Adrenal gland (tissue), 9 donors: ENCODE measurements at regions not wholly inside any gene's neighbourhood (a gene's known extent, or its start where the extent isn't known, plus 50 kb on each side); places are given as distances from the start of the nearest gene placed in this dataset.

Experiments used
- DNase-seq, 7 donors: peaks; one replicate each; pipeline ENCODE4 v3.0.0-alpha.2; 2019 to 2020
- H3K27ac ChIP-seq, 5 donors: fragments of 200-600 bp; sonication (generic) in 4 of 5; 1 replicate in 3 of 5; 2 replicates in 2 of 5; pipeline versions ENCODE4 v1.5.1 to v1.8.0; 2016 to 2020; ENCODE audit warnings: mild to moderate bottlenecking in 1 of 5
- H3K27me3 ChIP-seq: fragments of 200-600 bp; 2 replicates; pipeline ENCODE4 v1.8.0; 2021
- H3K36me3 ChIP-seq, 2 donors: fragments of 200-600 bp; replicated peaks in 1 of 2; 1 replicate in 1 of 2; 2 replicates in 1 of 2; pipeline versions ENCODE4 v1.5.1 to v1.8.0; 2018 to 2022
- H3K4me1 ChIP-seq, 2 donors: fragments of 200-600 bp; replicated peaks in 1 of 2; 1 replicate in 1 of 2; 2 replicates in 1 of 2; pipeline versions ENCODE4 v1.5.1 to v1.8.0; 2018 to 2021
- H3K4me3 ChIP-seq, 4 donors: fragments of 200-600 bp; sonication (generic) in 3 of 4; one replicate each; pipeline ENCODE4 v1.5.1; 2016 to 2018
- H3K9me3 ChIP-seq, 3 donors: fragments of 200-600 bp; sonication (generic) in 1 of 3; replicated peaks in 1 of 3; 1 replicate in 2 of 3; 2 replicates in 1 of 3; pipeline versions ENCODE4 v1.5.1 to v1.8.0; 2016 to 2021
- CTCF ChIP-seq, 6 experiments: fragments of 450-650 bp in 4 of 6; fragments of 200-600 bp in 2 of 6; sonication (generic) in 1 of 6; IDR thresholded peaks; 1 replicate in 5 of 6; 2 replicates in 1 of 6; pipeline versions ENCODE4 v1.5.1 to v1.8.0; 2016 to 2021; ENCODE audit warnings: antibody characterized with exemption in 6 of 6, mild to moderate bottlenecking in 2 of 6, moderate library complexity in 1 of 6
- POLR2A ChIP-seq, 2 donors: fragments of 450-650 bp; IDR thresholded peaks; one replicate each; pipeline ENCODE4 v1.6.1; 2017; ENCODE audit warnings: antibody characterized with exemption in 2 of 2, mild to moderate bottlenecking in 2 of 2, moderate library complexity in 1 of 2
- WGBS, 4 donors: extraction: QIAGEN DNeasy Blood & Tissue Kit in 2 of 4; methylation state at CpG; one replicate each; pipeline versions ENCODE4 v1.1.5 to v1.1.7; 2013 to 2017; 5-methylcytosine and 5-hydroxymethylcytosine counted together
- intact Hi-C, 2 donors: fragments of 100-400 bp; cut with DNase I; formaldehyde crosslinking; loops; one replicate each; pipeline versions ENCODE4 v1.14.1 to v1.15.0; 2022 to 2023
- donor health status: healthy with polysubstance abuse.
- donor health status: Bipolar disorder and iron deficiency.
- donor health status: DM: yes; HTN: yes; CAD: no.
- donor health status: DM: no; HTN: no; CAD: no.
- donor health status: DM: no; HTN: no; CAD: no.

GRCh38 chr3:6416049-6416661 lies 444.8 kb upstream of the GRM7 start:
- no peaks in the 10 kb centered on the region for H3K36me3 ChIP-seq
- WGBS, 4 donors = 64 to 79% (median 74%) methylated on average over 4 of the region's 4 CpGs
- intact Hi-C loops = no loop called here
- no peaks in the 10 kb centered on the region for H3K4me1 ChIP-seq
- no peak for DNase-seq
- no peak overlapping the region for H3K27ac ChIP-seq
- TF ChIP-seq CTCF (IDR thresholded peaks at IDR 0.05) = no peak
- no peak for TF ChIP-seq POLR2A (IDR thresholded peaks at IDR 0.05)
- no peak overlapping the region for H3K4me3 ChIP-seq
- no peaks in the 10 kb centered on the region for H3K9me3 ChIP-seq
- H3K27me3 ChIP-seq = no peaks in the 10 kb centered on the region

GRCh38 chr3:6417174-6417573 lies 443.7 kb upstream of the GRM7 start:
- no peaks in the 10 kb centered on the region for H3K9me3 ChIP-seq
- no peak for TF ChIP-seq CTCF (IDR thresholded peaks at IDR 0.05)
- no peak for TF ChIP-seq POLR2A (IDR thresholded peaks at IDR 0.05)
- no peaks in the 10 kb centered on the region for H3K36me3 ChIP-seq
- 62 to 73% (median 65%) methylated on average over 4 of the region's 4 CpGs for WGBS, 4 donors
- no peak for DNase-seq
- H3K27ac ChIP-seq = no peak overlapping the region
- no peaks in the 10 kb centered on the region for H3K27me3 ChIP-seq
- no peak overlapping the region for H3K4me3 ChIP-seq
- intact Hi-C loops = no loop called here
- H3K4me1 ChIP-seq = no peaks in the 10 kb centered on the region

- Histone ChIP-seq H3K9me3 (no peaks in the 10 kb centered on the region), H3K4me3 (no peak overlapping the region), H3K4me1 (no peaks in the 10 kb centered on the region), H3K27ac (no peak overlapping the region), H3K36me3 (no peaks in the 10 kb centered on the region), H3K27me3 (no peaks in the 10 kb centered on the region)
- TF ChIP-seq CTCF (IDR thresholded peaks at IDR 0.05) (no peak), POLR2A (IDR thresholded peaks at IDR 0.05) (no peak)
- DNase-seq = no peak
- intact Hi-C loops = no loop called here
- WGBS, 4 donors = 75 to 88% (median 83%) methylated on average over 1 of the region's 1 CpG
Measured at GRCh38 chr3:6418485-6418884, 442.4 kb upstream of the GRM7 start.

- no peak overlapping the region for H3K4me3 ChIP-seq
- H3K9me3 ChIP-seq = no peaks in the 10 kb centered on the region
- WGBS, 4 donors = 51 to 62% (median 58%) methylated on average over 4 of the region's 4 CpGs
- H3K27ac ChIP-seq = no peak overlapping the region
- no peaks in the 10 kb centered on the region for H3K36me3 ChIP-seq
- H3K27me3 ChIP-seq = no peaks in the 10 kb centered on the region
- TF ChIP-seq CTCF (IDR thresholded peaks at IDR 0.05) (no peak), POLR2A (IDR thresholded peaks at IDR 0.05) (no peak)
- no peak for DNase-seq
- no peaks in the 10 kb centered on the region for H3K4me1 ChIP-seq
- intact Hi-C loops = no loop called here
Measured at GRCh38 chr3:6421666-6422445, 439.1 kb upstream of the GRM7 start.
